ENCODE measurements at regions not wholly inside any gene's neighbourhood (a gene's known extent, or its start where the extent isn't known, plus 50 kb on each side); places are given as distances from the start of the nearest gene placed in this dataset.
"Not testable (repeated sequence)": the region's sequence is repeated elsewhere in the genome, so short reads cannot be mapped to it uniquely, and the experiment has no call there.

GRCh38 chr18:4734021-4734420, 278.9 kb upstream of the DLGAP1 start:
- DNase-seq (ENCODE audit: low read depth): no peak
- TF ChIP-seq CTCF (IDR thresholded peaks at IDR 0.05; ENCODE audit: insufficient read depth, low read depth, low read length, missing control alignments): no peak
- no peak overlapping the region for H3K4me3 ChIP-seq (ENCODE audit: low read depth, low read length)

GRCh38 chr18:4721545-4721944, 266.4 kb upstream of the DLGAP1 start:
- no peak overlapping the region for H3K4me3 ChIP-seq (ENCODE audit: low read depth, low read length)
- no peak for TF ChIP-seq CTCF (IDR thresholded peaks at IDR 0.05; ENCODE audit: insufficient read depth, low read depth, low read length, missing control alignments)
- DNase-seq (ENCODE audit: low read depth): peak; percentile 46

- DNase-seq (ENCODE audit: low read depth): peak; percentile 30
- no peak overlapping the region for H3K4me3 ChIP-seq (ENCODE audit: low read depth, low read length)
- TF ChIP-seq CTCF (IDR thresholded peaks at IDR 0.05; ENCODE audit: insufficient read depth, low read depth, low read length, missing control alignments): no peak
Measured at GRCh38 chr18:4720518-4720917, 265.4 kb upstream of the DLGAP1 start.

GRCh38 chr18:4705894-4706293, 250.8 kb upstream of the DLGAP1 start:
- DNase-seq (ENCODE audit: low read depth): no peak
- no peak for TF ChIP-seq CTCF (IDR thresholded peaks at IDR 0.05; ENCODE audit: insufficient read depth, low read depth, low read length, missing control alignments)
- H3K4me3 ChIP-seq (ENCODE audit: low read depth, low read length): no peak overlapping the region

GRCh38 chr18:4704781-4705180, 249.7 kb upstream of the DLGAP1 start:
- H3K4me3 ChIP-seq (ENCODE audit: low read depth, low read length): no peak overlapping the region
- TF ChIP-seq CTCF (IDR thresholded peaks at IDR 0.05; ENCODE audit: insufficient read depth, low read depth, low read length, missing control alignments): no peak
- DNase-seq (ENCODE audit: low read depth): no peak

- TF ChIP-seq CTCF (IDR thresholded peaks at IDR 0.05; ENCODE audit: insufficient read depth, low read depth, low read length, missing control alignments): no peak
- no peak for DNase-seq (ENCODE audit: low read depth)
- no peak overlapping the region for H3K4me3 ChIP-seq (ENCODE audit: low read depth, low read length)
Measured at GRCh38 chr18:4691836-4692235, 236.7 kb upstream of the DLGAP1 start.

- not testable (repeated sequence) for DNase-seq (ENCODE audit: low read depth); H3K4me3 ChIP-seq (ENCODE audit: low read depth, low read length)
Measured at GRCh38 chr18:4678685-4679084, 223.6 kb upstream of the DLGAP1 start.

- no peak overlapping the region for H3K4me3 ChIP-seq (ENCODE audit: low read depth, low read length)
- no peak for TF ChIP-seq CTCF (IDR thresholded peaks at IDR 0.05; ENCODE audit: insufficient read depth, low read depth, low read length, missing control alignments)
- DNase-seq (ENCODE audit: low read depth): no peak
Measured at GRCh38 chr18:4677006-4677405, 221.9 kb upstream of the DLGAP1 start.
